C4-2B (cell line): ENCODE measurements at regions not wholly inside any gene's neighbourhood (a gene's known extent, or its start where the extent isn't known, plus 50 kb on each side); places are given as distances from the start of the nearest gene placed in this dataset.

Experiments
- H3K27ac ChIP-seq: fragments of 450-650 bp; 2 replicates; pipeline ENCODE4 v1.5.1; 2017
- ZFX ChIP-seq: fragments of 450-650 bp; IDR thresholded peaks from 2 replicates; pipeline ENCODE4 v1.6.1; 2017
- TF ChIP-seq, protein P1 (sequence below): fragments of 450-650 bp; conservative IDR thresholded peaks from 2 replicates; pipeline ENCODE4 v1.5.1; 2017; ENCODE audit warnings: mild to moderate bottlenecking

DNA sequence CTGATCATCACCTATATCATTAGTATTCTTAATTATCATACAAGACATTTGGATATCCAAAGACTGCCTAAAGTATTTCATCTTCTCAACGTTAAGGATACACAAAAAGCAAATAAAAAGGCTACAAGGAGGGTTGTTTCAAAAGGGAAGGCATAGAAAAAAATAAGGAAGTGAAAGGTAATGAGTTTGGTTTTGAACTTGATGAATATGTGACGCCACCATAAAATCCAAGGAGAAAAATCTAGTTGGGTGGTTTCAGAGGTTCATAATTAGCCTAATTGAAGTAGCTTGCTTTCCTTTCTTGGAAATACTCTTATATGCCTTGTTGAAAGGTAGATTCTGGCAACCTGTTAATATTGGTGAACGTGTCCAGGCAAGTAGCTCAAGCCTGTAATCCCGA, 96.1 kb upstream of the SGCD start:
- H3K27ac ChIP-seq, result no peak overlapping the region
- no peak for TF ChIP-seq ZFX
- TF ChIP-seq, protein P1, sequence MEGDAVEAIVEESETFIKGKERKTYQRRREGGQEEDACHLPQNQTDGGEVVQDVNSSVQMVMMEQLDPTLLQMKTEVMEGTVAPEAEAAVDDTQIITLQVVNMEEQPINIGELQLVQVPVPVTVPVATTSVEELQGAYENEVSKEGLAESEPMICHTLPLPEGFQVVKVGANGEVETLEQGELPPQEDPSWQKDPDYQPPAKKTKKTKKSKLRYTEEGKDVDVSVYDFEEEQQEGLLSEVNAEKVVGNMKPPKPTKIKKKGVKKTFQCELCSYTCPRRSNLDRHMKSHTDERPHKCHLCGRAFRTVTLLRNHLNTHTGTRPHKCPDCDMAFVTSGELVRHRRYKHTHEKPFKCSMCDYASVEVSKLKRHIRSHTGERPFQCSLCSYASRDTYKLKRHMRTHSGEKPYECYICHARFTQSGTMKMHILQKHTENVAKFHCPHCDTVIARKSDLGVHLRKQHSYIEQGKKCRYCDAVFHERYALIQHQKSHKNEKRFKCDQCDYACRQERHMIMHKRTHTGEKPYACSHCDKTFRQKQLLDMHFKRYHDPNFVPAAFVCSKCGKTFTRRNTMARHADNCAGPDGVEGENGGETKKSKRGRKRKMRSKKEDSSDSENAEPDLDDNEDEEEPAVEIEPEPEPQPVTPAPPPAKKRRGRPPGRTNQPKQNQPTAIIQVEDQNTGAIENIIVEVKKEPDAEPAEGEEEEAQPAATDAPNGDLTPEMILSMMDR, result no peak

DNA sequence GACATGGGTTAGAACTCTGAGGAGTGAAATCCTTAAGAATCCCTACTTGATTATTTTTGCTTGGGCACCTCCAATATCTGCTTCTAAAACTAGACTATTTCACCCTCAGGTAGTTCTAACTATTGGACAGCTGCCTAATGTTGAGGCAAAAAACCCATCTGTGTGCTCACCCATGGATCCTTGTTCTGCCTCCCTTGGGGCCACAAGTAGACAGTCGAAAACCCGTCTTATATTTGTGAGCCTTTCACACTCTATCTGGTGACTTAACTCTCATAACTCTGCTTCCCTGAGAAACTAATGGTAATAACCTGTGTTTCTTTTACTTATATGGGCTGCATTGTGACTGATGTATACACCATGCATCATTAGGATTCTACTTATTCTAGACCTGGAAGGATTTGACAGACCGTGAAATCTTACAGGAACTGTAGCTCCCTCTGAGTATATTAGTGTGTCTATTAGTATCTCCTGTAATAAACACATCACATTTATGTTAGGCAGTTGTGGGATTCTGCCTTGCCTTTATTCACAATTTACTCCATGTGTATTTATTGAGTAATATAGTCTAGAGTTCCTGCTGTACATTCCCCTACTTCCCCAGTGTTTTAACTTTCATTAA, 94.6 kb upstream of the SGCD start:
- no peak overlapping the region for H3K27ac ChIP-seq
- no peak for TF ChIP-seq ZFX
- TF ChIP-seq, protein P1, result no peak

DNA sequence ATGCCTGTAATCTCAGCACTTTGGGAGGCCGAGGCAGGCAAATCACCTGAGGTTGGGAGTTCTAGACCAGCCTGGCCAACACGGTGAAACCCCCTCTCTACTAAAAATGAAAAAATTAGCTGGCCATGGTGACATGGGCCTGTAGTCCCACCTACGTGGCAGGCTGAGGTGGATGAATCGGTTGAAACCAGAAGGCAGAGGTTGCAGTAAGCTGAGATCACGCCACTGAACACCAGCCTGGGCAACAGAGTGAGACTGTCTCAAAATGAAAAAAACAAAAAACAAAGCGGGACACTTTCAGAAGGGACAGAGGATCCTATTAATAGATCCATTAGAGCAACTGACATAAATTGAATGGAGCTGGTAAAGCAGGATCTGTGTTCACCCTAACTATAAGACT, 89.6 kb upstream of the SGCD start:
- H3K27ac ChIP-seq, result no peak overlapping the region
- no peak for TF ChIP-seq ZFX
- TF ChIP-seq, protein P1, result no peak

DNA sequence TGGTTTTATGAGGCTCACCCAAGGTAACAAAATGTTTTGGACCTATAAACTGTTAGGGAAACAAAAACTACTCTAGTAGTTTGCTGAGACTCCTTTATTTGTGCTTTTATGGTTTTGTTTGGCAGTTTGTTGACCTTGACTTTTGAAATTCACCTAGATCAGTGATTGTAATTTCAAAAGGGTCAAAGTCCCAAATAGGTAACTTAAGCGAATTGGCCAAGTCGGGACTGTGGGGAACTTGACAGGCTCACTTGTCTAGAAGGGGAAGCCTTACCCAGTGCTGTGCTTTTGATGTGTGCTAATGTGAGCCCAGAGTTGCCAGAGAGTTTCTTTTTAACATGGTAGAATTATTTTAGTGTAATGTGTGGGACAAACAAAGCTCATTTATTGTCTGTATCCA, 87.2 kb upstream of the SGCD start:
- TF ChIP-seq, protein P1, result no peak
- no peak for TF ChIP-seq ZFX
- H3K27ac ChIP-seq, result no peak overlapping the region

DNA sequence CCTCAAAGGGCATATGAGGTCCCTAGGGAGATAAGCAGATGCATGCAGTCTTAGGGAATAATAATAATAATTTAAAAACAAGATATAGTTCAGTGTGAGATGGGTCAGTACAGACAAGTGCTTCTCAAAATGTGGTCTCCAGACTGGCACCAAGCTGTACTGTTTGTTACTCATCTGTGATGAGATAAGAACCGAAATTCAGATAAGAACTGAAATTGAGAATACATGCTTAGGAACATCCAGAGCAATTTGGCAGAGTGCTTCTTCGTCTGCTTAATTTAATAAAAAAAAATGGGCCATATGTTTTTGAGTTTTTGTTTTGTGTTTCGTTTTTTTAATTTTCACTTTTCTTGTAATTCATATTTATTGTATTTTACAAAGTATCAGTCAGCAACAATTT, 86.5 kb upstream of the SGCD start:
- TF ChIP-seq, protein P1, result no peak
- TF ChIP-seq ZFX, result no peak
- no peak overlapping the region for H3K27ac ChIP-seq

DNA sequence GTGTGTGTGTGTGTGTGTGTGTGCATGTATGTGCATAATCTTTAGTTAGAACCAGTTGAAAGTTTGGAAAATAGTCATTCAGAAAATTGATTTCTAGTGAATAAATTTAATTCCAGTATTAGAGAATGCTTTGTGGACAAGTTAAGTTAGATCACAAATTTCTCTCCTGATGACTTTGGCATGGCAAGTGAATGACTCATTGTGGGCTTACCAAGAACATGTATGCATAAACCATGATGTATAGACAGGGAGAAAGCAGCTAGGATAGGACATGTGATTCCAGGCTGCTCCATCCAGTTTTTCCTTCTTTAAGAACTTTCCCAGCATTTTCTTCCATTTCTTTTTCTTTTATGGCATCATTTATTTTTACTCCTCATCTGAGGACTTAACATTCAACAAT, 85.7 kb upstream of the SGCD start:
- no peak overlapping the region for H3K27ac ChIP-seq
- TF ChIP-seq, protein P1, result no peak
- TF ChIP-seq ZFX, result no peak

DNA sequence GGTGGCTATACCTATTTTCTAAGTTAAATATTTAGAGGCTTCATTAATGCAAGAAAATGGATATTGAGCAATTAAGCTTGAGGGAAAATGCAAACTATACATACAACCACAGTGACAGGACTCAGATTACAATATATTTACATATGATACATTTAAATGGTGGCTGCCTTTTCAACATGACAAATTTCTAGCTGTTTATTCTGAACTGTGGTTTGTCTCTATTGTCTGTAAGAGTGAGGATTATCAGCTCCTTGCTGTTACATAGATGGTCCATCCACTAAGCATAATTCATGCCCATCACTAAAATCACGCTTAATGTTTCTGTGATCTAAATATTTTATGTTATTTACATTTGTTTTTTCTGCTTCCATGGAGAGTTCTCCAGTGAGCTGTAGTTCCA, 81.1 kb upstream of the SGCD start:
- H3K27ac ChIP-seq, result no peak overlapping the region
- TF ChIP-seq, protein P1, result no peak
- TF ChIP-seq ZFX, result no peak
